ENCODE measurements at regions not wholly inside any gene's neighbourhood (a gene's known extent, or its start where the extent isn't known, plus 50 kb on each side); places are given as distances from the start of the nearest gene placed in this dataset.

DNA sequence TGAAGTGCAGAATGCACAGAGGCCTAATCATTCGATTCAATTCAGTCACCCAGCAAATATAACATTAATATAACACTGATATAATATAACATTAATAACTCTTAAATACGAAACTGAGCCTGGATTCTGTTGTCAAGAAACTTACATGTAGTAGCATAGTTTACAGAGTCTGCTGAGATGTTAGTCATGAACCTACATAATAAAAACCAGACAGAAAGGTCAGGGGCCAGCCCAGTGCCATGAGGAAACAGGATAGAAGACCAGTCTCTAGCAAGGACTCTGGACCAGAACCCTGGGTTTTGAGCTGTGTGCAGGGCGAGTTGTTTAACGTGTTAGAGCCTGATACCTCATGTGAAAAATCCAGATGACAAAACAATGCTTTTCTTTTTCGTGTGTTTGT is 234.7 kb downstream of the NR2F1-AS1 start:
- Histone ChIP-seq H3K4me1 (ENCODE audit: control insufficient read depth, low read length) (no peaks in the 10 kb centered on the region), H4K20me1 (ENCODE audit: control insufficient read depth, insufficient read depth, low read depth, low read length) (no peaks in the 10 kb centered on the region), H3K4me2 (ENCODE audit: low read length) (no peak overlapping the region), H3K27me3 (ENCODE audit: control insufficient read depth, low read length) (no peaks in the 10 kb centered on the region), H3K9me2 (replicated peaks; ENCODE audit: control insufficient read depth, low read length) (no peaks in the 10 kb centered on the region), H3K36me3 (ENCODE audit: control insufficient read depth, low read length) (no peaks in the 10 kb centered on the region), H3K27ac (ENCODE audit: low read depth, low read length) (no peak overlapping the region), H3K4me3 (ENCODE audit: low read length) (no peak overlapping the region), H3F3A (ENCODE audit: control insufficient read depth, insufficient read depth) (no peaks in the 10 kb centered on the region), H3K79me2 (ENCODE audit: control insufficient read depth, low read length) (no peaks in the 10 kb centered on the region), H3K9me3 (ENCODE audit: control insufficient read depth, insufficient read depth, low read length) (no peaks in the 10 kb centered on the region)
- TF ChIP-seq, protein P1, sequence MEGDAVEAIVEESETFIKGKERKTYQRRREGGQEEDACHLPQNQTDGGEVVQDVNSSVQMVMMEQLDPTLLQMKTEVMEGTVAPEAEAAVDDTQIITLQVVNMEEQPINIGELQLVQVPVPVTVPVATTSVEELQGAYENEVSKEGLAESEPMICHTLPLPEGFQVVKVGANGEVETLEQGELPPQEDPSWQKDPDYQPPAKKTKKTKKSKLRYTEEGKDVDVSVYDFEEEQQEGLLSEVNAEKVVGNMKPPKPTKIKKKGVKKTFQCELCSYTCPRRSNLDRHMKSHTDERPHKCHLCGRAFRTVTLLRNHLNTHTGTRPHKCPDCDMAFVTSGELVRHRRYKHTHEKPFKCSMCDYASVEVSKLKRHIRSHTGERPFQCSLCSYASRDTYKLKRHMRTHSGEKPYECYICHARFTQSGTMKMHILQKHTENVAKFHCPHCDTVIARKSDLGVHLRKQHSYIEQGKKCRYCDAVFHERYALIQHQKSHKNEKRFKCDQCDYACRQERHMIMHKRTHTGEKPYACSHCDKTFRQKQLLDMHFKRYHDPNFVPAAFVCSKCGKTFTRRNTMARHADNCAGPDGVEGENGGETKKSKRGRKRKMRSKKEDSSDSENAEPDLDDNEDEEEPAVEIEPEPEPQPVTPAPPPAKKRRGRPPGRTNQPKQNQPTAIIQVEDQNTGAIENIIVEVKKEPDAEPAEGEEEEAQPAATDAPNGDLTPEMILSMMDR (IDR thresholded peaks at IDR 0.05; ENCODE audit: low read depth, low read length, poor library complexity, severe bottlenecking): no peak
- TF ChIP-seq EZH2phosphoT487 (IDR thresholded peaks at IDR 0.05; ENCODE audit: borderline replicate concordance, low read length): no peak

- no peaks in the 10 kb centered on the region for H3K79me2 ChIP-seq (ENCODE audit: control insufficient read depth, low read length)
- H3K4me2 ChIP-seq (ENCODE audit: low read length): no peak overlapping the region
- no peaks in the 10 kb centered on the region for H4K20me1 ChIP-seq (ENCODE audit: control insufficient read depth, insufficient read depth, low read depth, low read length)
- H3K27ac ChIP-seq (ENCODE audit: low read depth, low read length): no peak overlapping the region
- TF ChIP-seq, protein P1 (IDR thresholded peaks at IDR 0.05; ENCODE audit: low read depth, low read length, poor library complexity, severe bottlenecking): no peak
- TF ChIP-seq EZH2phosphoT487 (IDR thresholded peaks at IDR 0.05; ENCODE audit: borderline replicate concordance, low read length): no peak
- no peaks in the 10 kb centered on the region for H3K4me1 ChIP-seq (ENCODE audit: control insufficient read depth, low read length)
- H3F3A ChIP-seq (ENCODE audit: control insufficient read depth, insufficient read depth): no peaks in the 10 kb centered on the region
- no peaks in the 10 kb centered on the region for H3K27me3 ChIP-seq (ENCODE audit: control insufficient read depth, low read length)
- H3K9me2 ChIP-seq (replicated peaks; ENCODE audit: control insufficient read depth, low read length): no peaks in the 10 kb centered on the region
- no peak overlapping the region for H3K4me3 ChIP-seq (ENCODE audit: low read length)
- no peaks in the 10 kb centered on the region for H3K36me3 ChIP-seq (ENCODE audit: control insufficient read depth, low read length)
- H3K9me3 ChIP-seq (ENCODE audit: control insufficient read depth, insufficient read depth, low read length): no peaks in the 10 kb centered on the region
Measured at GRCh38 chr5:93343570-93343969, 237.4 kb downstream of the NR2F1-AS1 start.

DNA sequence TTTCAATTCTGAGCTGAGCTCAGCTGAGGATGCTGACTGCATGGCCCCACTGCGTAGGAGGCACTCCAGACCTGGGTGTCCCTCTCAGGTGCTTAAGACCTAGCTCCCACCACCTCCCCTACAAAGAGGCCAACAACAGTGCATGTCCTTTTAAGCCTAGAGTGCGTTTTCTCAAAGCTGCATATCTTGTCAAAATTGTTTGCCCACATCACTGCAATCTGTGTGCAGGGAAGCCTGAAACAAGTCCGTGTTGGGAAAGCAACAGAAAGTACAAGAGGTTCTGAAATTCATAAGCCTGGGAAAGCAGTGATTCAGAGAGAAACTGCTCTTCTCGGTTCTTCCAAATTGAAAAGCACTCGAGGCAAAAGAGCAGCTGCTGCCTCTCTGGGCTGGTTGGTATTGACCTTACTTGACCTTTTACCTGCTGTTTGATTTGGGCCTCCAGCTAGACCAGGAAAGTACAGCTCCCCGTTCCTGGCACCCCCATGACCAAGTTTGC is 238.4 kb downstream of the NR2F1-AS1 start:
- Histone ChIP-seq H3K9me3 (ENCODE audit: control insufficient read depth, insufficient read depth, low read length) (no peaks in the 10 kb centered on the region), H4K20me1 (ENCODE audit: control insufficient read depth, insufficient read depth, low read depth, low read length) (no peaks in the 10 kb centered on the region), H3K27me3 (ENCODE audit: control insufficient read depth, low read length) (no peaks in the 10 kb centered on the region), H3K27ac (ENCODE audit: low read depth, low read length) (no peak overlapping the region), H3K4me2 (ENCODE audit: low read length) (no peak overlapping the region), H3K4me3 (ENCODE audit: low read length) (no peak overlapping the region), H3K4me1 (ENCODE audit: control insufficient read depth, low read length) (no peaks in the 10 kb centered on the region), H3K36me3 (ENCODE audit: control insufficient read depth, low read length) (no peaks in the 10 kb centered on the region), H3K79me2 (ENCODE audit: control insufficient read depth, low read length) (no peaks in the 10 kb centered on the region), H3K9me2 (replicated peaks; ENCODE audit: control insufficient read depth, low read length) (no peaks in the 10 kb centered on the region), H3F3A (ENCODE audit: control insufficient read depth, insufficient read depth) (no peaks in the 10 kb centered on the region)
- TF ChIP-seq EZH2phosphoT487 (IDR thresholded peaks at IDR 0.05; ENCODE audit: borderline replicate concordance, low read length): no peak

DNA sequence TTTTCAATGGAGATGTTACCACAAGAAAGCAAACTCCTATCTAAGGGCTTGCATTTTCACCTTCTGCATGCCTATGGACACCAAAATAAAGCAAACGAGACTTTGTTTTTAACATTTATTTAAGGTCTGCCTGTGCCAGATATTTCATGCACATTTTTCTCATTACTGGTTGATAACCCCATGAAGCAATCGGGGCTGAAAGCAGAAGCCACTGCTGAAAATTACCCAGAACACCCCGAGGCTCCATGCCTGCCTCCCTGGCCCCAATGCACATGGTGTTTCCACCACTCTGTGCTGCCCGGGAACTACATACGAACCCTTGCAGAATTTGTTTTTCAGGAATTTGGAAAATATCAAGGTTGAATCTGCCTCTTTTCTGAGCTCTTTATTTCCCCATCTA is 240.1 kb downstream of the NR2F1-AS1 start:
- Histone ChIP-seq H3K79me2 (ENCODE audit: control insufficient read depth, low read length) (no peaks in the 10 kb centered on the region), H3K4me3 (ENCODE audit: low read length) (no peak overlapping the region), H4K20me1 (ENCODE audit: control insufficient read depth, insufficient read depth, low read depth, low read length) (no peaks in the 10 kb centered on the region), H3K4me2 (ENCODE audit: low read length) (no peak overlapping the region), H3K36me3 (ENCODE audit: control insufficient read depth, low read length) (no peaks in the 10 kb centered on the region), H3K27ac (ENCODE audit: low read depth, low read length) (no peak overlapping the region), H3K4me1 (ENCODE audit: control insufficient read depth, low read length) (no peaks in the 10 kb centered on the region), H3K9me2 (replicated peaks; ENCODE audit: control insufficient read depth, low read length) (no peaks in the 10 kb centered on the region), H3K27me3 (ENCODE audit: control insufficient read depth, low read length) (no peaks in the 10 kb centered on the region), H3F3A (ENCODE audit: control insufficient read depth, insufficient read depth) (no peaks in the 10 kb centered on the region), H3K9me3 (ENCODE audit: control insufficient read depth, insufficient read depth, low read length) (no peaks in the 10 kb centered on the region)
- TF ChIP-seq, protein P1 (IDR thresholded peaks at IDR 0.05; ENCODE audit: low read depth, low read length, poor library complexity, severe bottlenecking): no peak
- no peak for TF ChIP-seq EZH2phosphoT487 (IDR thresholded peaks at IDR 0.05; ENCODE audit: borderline replicate concordance, low read length)

Measured in DOHH2 (cell line).